Neural crest cell (in vitro differentiated cells): ENCODE measurements at regions not wholly inside any gene's neighbourhood (a gene's known extent, or its start where the extent isn't known, plus 50 kb on each side); places are given as distances from the start of the nearest gene placed in this dataset.

Source experiments
- DNase-seq: peaks from one replicate; pipeline ENCODE4 v3.0.0; 2021; ENCODE audit warnings: low read depth, mixed read lengths, low spot score
- H3K27ac Mint-ChIP-seq: one replicate; pipeline ENCODE4 v1.8.0; 2021; ENCODE audit warnings: mild to moderate bottlenecking, mixed read lengths; ENCODE audit not compliant: unreplicated experiment
- H3K27me3 Mint-ChIP-seq: 2 replicates; pipeline ENCODE4 v1.8.0; 2021; ENCODE audit warnings: low read depth, mild to moderate bottlenecking, mixed read lengths
- H3K36me3 Mint-ChIP-seq: 2 replicates; pipeline ENCODE4 v1.8.0; 2021; ENCODE audit warnings: low read depth, mild to moderate bottlenecking, mixed read lengths
- H3K4me1 Mint-ChIP-seq: 2 replicates; pipeline ENCODE4 v1.8.0; 2021; ENCODE audit warnings: mixed read lengths
- H3K4me3 Mint-ChIP-seq: one replicate; pipeline ENCODE4 v1.8.0; 2021; ENCODE audit warnings: mild to moderate bottlenecking, mixed read lengths
- H3K9me3 Mint-ChIP-seq: 2 replicates; pipeline ENCODE4 v1.8.0; 2021; ENCODE audit warnings: mixed read lengths
- TF ChIP-seq, protein P1 (sequence below): fragments of 200-600 bp; sonication (generic); conservative IDR thresholded peaks from 2 replicates; pipeline ENCODE4 v1.5.0; 2021; ENCODE audit warnings: antibody characterized with exemption, mild to moderate bottlenecking

DNA sequence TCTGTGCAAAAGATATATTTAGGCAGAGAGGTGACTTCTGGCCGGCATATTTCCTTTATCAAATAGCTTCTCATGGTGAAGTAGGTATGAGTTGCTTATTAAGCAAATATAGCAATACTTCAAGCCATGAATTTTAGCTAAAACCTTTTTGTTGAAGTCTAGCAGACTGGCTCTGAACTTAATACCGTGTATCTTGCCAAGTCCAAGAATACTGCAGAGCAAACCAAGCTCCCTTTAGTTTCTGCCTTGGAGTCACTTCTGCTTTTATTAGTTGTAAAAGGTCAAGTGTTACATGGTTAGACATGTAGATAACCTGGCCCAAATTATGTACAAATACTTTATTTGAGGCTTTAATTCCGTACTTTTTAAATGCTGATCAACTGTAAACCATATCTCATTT, 627.6 kb upstream of the PKDCC start:
- Mint-ChIP-seq H3K27ac (no peak overlapping the region), H3K27me3 (no peaks in the 10 kb centered on the region), H3K9me3 (peaks cover 5% of the 10 kb centered on the region), H3K36me3 (no peaks in the 10 kb centered on the region), H3K4me3 (no peak overlapping the region), H3K4me1 (no peaks in the 10 kb centered on the region)
- no peak for DNase-seq
- TF ChIP-seq, protein P1, sequence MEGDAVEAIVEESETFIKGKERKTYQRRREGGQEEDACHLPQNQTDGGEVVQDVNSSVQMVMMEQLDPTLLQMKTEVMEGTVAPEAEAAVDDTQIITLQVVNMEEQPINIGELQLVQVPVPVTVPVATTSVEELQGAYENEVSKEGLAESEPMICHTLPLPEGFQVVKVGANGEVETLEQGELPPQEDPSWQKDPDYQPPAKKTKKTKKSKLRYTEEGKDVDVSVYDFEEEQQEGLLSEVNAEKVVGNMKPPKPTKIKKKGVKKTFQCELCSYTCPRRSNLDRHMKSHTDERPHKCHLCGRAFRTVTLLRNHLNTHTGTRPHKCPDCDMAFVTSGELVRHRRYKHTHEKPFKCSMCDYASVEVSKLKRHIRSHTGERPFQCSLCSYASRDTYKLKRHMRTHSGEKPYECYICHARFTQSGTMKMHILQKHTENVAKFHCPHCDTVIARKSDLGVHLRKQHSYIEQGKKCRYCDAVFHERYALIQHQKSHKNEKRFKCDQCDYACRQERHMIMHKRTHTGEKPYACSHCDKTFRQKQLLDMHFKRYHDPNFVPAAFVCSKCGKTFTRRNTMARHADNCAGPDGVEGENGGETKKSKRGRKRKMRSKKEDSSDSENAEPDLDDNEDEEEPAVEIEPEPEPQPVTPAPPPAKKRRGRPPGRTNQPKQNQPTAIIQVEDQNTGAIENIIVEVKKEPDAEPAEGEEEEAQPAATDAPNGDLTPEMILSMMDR, result no peak

DNA sequence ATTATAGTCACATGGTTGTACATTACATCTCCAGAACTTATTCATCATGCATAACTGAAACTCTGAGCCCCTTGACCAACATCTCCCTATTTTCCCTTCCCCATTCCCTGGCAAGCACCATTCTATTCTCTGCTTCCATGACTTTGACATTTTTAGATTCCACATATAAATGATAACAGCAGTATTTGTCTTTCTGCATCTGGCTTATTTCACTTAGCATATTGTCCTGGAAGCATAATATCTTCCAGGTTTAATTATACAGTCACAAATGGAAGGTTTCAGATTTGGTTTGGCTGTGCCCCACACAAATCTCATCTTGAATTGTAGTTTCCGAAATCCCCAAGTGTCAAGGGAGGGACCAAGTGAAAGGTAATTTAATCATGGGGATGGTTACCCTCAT, 626.9 kb upstream of the PKDCC start:
- Mint-ChIP-seq H3K27ac (no peak overlapping the region), H3K4me1 (no peaks in the 10 kb centered on the region), H3K36me3 (no peaks in the 10 kb centered on the region), H3K9me3 (peaks cover 5% of the 10 kb centered on the region), H3K4me3 (no peak overlapping the region), H3K27me3 (no peaks in the 10 kb centered on the region)
- TF ChIP-seq, protein P1, result no peak
- no peak for DNase-seq

DNA sequence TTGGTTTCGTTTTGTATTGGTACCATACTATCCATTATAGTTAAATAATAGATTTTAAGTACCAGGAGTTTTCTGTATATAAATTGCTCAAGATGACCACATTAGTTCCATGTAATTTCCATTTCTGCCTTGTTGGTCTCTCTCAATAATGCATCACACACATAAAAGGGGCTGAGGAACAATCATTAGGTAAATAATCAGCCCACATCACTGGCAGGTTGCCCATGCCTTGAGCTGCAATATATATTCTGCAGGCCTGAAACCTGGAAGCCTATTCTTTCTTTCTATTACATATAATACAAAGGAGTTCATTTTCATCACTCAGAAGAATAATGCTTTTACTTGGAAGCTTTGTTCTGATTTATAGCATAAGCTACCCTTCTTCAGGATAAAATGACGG, 616.1 kb upstream of the PKDCC start:
- DNase-seq, result no peak
- TF ChIP-seq, protein P1, result no peak
- Mint-ChIP-seq H3K4me1 (peaks cover 20% of the 10 kb centered on the region), H3K36me3 (no peaks in the 10 kb centered on the region), H3K9me3 (peaks cover 3% of the 10 kb centered on the region), H3K27ac (no peak overlapping the region), H3K27me3 (no peaks in the 10 kb centered on the region), H3K4me3 (no peak overlapping the region)

DNA sequence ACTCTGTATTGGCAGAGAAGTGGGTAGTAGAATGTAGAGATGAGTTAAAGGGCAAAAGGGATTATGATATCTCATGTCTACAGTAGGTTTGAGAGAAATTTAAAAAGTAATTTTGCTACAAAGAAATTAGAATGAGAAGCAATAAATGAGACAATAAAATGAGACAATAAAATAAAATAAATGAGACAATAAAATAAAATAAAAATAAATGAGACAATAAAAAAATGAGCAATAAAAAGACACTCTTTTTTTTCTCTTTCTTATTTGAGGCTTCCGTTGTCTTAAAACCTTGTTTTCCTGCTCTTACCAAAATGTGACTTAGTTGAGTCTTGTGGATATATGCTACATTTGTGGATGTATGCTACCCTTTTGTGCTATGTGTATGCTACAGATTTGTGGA, 615.4 kb upstream of the PKDCC start:
- TF ChIP-seq, protein P1, result no peak
- H3K4me3 Mint-ChIP-seq, result no peak overlapping the region
- peaks cover 5% of the 10 kb centered on the region for H3K9me3 Mint-ChIP-seq
- no peak overlapping the region for H3K27ac Mint-ChIP-seq
- DNase-seq, result no peak
- no peaks in the 10 kb centered on the region for H3K36me3 Mint-ChIP-seq
- peaks cover 19% of the 10 kb centered on the region for H3K4me1 Mint-ChIP-seq
- no peaks in the 10 kb centered on the region for H3K27me3 Mint-ChIP-seq

DNA sequence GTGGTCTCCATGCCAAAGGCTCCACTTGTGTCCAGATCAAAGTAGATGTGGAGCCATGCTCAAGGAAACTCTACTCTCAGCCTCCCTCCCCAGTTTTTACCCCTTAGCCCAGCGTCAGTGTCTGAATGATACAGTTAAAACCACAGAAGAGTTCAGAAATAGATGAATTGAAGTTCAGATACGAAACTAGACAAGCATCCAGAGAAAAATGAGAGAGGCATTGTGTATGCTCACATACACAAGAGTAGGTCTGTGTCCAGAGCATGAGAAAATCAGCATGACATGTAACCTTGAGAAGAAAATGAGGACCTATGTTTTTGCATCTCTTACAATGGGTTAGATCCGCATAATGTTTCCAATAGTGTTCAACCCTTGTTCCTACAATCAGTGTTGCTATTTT, 612.8 kb upstream of the PKDCC start:
- Mint-ChIP-seq H3K4me1 (peaks cover 9% of the 10 kb centered on the region), H3K27ac (peak overlapping the region; percentile 62), H3K9me3 (peaks cover 12% of the 10 kb centered on the region), H3K27me3 (no peaks in the 10 kb centered on the region), H3K36me3 (peaks cover 6% of the 10 kb centered on the region), H3K4me3 (no peak overlapping the region)
- no peak for DNase-seq
- TF ChIP-seq, protein P1, result no peak

DNA sequence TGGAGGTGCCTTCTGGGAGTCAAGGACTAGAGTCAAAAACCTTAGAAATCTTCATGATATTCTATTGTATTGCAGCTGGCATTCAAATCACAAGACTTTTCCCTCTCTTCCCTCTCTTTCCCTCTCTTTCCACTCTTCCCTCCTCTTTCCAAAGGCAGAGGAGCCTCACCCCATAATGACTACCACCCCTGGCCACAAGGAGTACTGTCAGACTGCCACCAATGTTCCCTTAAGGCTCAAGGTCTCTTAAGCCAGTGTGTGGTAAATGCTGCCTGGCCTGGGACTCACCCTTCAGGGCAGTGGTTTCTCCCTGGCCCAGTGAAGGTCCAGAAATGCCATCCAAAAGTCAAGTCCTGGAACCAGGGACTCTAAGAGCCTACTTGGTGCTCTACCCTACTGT, 605.9 kb upstream of the PKDCC start:
- no peaks in the 10 kb centered on the region for H3K27me3 Mint-ChIP-seq
- DNase-seq, result no peak
- H3K36me3 Mint-ChIP-seq, result peaks cover 6% of the 10 kb centered on the region
- H3K9me3 Mint-ChIP-seq, result peaks cover 7% of the 10 kb centered on the region
- TF ChIP-seq, protein P1, result no peak
- no peak overlapping the region for H3K27ac Mint-ChIP-seq
- H3K4me3 Mint-ChIP-seq, result no peak overlapping the region
- no peaks in the 10 kb centered on the region for H3K4me1 Mint-ChIP-seq
